Right lobe of liver (tissue), 6 donors: ENCODE measurements at regions not wholly inside any gene's neighbourhood (a gene's known extent, or its start where the extent isn't known, plus 50 kb on each side); places are given as distances from the start of the nearest gene placed in this dataset.

Experiments
- ATAC-seq, 4 donors: fragments of 200-7000 bp; cut with Tn5 transposase; one replicate each; pipeline ENCODE4 v1.9.1; 2020; ENCODE audit warnings: mild to moderate bottlenecking in 4 of 4, moderate library complexity in 4 of 4
- DNase-seq, 3 donors: peaks; one replicate each; pipeline ENCODE4 v3.0.0-alpha.2; 2020
- H3K27ac ChIP-seq, 3 donors: fragments of 200-600 bp; one replicate each; pipeline ENCODE4 v1.8.0; 2022
- H3K27me3 ChIP-seq, 2 donors: fragments of 200-600 bp; one replicate each; pipeline ENCODE4 v1.8.0; 2022
- H3K36me3 ChIP-seq, 4 donors: fragments of 200-600 bp; sonication (generic) in 1 of 4; one replicate each; pipeline versions ENCODE4 v1.5.1 to v1.8.0; 2017 to 2022; ENCODE audit warnings: control low read depth in 1 of 4
- H3K4me1 ChIP-seq, 4 donors: fragments of 200-600 bp; sonication (generic) in 1 of 4; one replicate each; pipeline versions ENCODE4 v1.5.1 to v1.8.0; 2017 to 2022; ENCODE audit warnings: control low read depth in 1 of 4
- H3K4me3 ChIP-seq, 3 donors: fragments of 200-600 bp; one replicate each; pipeline ENCODE4 v1.8.0; 2022
- H3K9me3 ChIP-seq, 4 donors: fragments of 200-600 bp; sonication (generic) in 1 of 4; one replicate each; pipeline versions ENCODE4 v1.5.1 to v1.8.0; 2017 to 2022; ENCODE audit warnings: control low read depth in 1 of 4
- POLR2A ChIP-seq: fragments of 450-650 bp; IDR thresholded peaks from one replicate; pipeline ENCODE4 v1.6.1; 2017; ENCODE audit warnings: antibody characterized with exemption, mild to moderate bottlenecking
- WGBS: methylation state at CpG from one replicate; pipeline ENCODE4 v1.1.6; 2018; ENCODE audit warnings: low coverage, low lambda C conversion rate; ENCODE audit not compliant: insufficient coverage; ENCODE audit errors: missing lambda C conversion rate; 5-methylcytosine and 5-hydroxymethylcytosine counted together
- intact Hi-C, 2 donors: fragments of 100-400 bp; cut with DNase I; formaldehyde crosslinking; loops; one replicate each; pipeline versions ENCODE4 v1.11.2 to v1.14.1; 2022
- TF ChIP-seq, protein P1 (sequence below), 4 donors: fragments of 200-600 bp in 3 of 4; fragments of 450-650 bp in 1 of 4; IDR thresholded peaks; one replicate each; pipeline versions ENCODE4 v1.5.1 to v1.8.0; 2016 to 2022; ENCODE audit warnings: antibody characterized with exemption in 4 of 4, mild to moderate bottlenecking in 2 of 4
- donor health status: DM: no; HTN: yes; CAD: no.
- donor health status: DM: no; HTN: no; CAD: no.
- donor health status: DM: no; HTN: no; CAD: no.
- donor health status: DM: no; HTN: yes; CAD: no.
- donor health status: DM: no; HTN: yes; CAD: no.

DNA sequence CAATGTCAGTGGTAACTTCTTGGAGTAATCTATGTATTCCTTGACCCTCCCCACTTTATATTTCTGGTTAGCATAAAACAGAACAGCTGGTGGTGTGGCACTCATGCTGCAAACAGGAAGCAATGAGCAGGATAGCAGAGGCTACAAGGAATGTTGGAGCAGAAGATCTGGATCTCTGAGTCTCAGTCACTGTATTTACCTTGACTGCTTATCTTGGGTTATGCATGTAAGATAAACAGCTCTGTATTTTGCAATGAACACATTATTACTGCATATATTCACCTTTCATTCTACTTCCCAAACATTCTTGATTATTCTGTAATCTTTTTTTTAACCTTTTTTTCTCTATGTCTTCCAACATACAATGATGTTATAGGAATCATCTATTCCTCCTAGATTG is 977.9 kb upstream of the CNTNAP5 start:
- intact Hi-C loops: no loop called here
- Histone ChIP-seq H3K36me3 (no peaks in the 10 kb centered on the region), H3K9me3 (no peaks in the 10 kb centered on the region), H3K4me1 (no peaks in the 10 kb centered on the region), H3K27me3 (no peaks in the 10 kb centered on the region), H3K4me3 (no peak overlapping the region), H3K27ac (no peak overlapping the region)
- ATAC-seq: no peak
- TF ChIP-seq, protein P1, sequence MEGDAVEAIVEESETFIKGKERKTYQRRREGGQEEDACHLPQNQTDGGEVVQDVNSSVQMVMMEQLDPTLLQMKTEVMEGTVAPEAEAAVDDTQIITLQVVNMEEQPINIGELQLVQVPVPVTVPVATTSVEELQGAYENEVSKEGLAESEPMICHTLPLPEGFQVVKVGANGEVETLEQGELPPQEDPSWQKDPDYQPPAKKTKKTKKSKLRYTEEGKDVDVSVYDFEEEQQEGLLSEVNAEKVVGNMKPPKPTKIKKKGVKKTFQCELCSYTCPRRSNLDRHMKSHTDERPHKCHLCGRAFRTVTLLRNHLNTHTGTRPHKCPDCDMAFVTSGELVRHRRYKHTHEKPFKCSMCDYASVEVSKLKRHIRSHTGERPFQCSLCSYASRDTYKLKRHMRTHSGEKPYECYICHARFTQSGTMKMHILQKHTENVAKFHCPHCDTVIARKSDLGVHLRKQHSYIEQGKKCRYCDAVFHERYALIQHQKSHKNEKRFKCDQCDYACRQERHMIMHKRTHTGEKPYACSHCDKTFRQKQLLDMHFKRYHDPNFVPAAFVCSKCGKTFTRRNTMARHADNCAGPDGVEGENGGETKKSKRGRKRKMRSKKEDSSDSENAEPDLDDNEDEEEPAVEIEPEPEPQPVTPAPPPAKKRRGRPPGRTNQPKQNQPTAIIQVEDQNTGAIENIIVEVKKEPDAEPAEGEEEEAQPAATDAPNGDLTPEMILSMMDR (IDR thresholded peaks at IDR 0.05): no peak
- no peak for TF ChIP-seq POLR2A
- DNase-seq: no peak

DNA sequence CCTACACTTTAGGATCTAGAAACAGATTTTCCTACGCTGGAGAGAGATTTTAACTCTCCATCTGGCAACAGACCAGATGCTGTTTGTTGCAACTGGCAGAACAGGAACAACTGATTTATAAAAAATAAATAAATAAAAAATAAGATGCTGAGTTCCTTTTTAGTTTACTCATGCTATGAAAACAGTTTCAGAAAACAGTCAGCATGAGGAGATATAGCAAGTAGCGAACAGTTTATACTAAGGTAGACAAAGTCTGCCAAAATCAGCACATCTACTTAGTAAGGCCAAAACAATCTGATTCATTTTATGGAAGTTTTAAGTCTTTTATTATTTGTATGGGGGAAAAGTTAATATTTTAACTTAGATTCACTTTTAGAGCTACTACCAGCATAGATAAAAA is 974.0 kb upstream of the CNTNAP5 start:
- Histone ChIP-seq H3K4me3 (no peak overlapping the region), H3K9me3 (peaks cover 0 to under 1% (median 0%) of the 10 kb centered on the region in 4 donors), H3K27ac (no peak overlapping the region), H3K4me1 (no peaks in the 10 kb centered on the region), H3K36me3 (no peaks in the 10 kb centered on the region), H3K27me3 (no peaks in the 10 kb centered on the region)
- 67% methylated on average over 2 of the region's 2 CpGs for WGBS
- DNase-seq (no peak), ATAC-seq (no peak)
- TF ChIP-seq POLR2A: no peak
- TF ChIP-seq, protein P1 (IDR thresholded peaks at IDR 0.05): no peak
- intact Hi-C loops: no loop called here

DNA sequence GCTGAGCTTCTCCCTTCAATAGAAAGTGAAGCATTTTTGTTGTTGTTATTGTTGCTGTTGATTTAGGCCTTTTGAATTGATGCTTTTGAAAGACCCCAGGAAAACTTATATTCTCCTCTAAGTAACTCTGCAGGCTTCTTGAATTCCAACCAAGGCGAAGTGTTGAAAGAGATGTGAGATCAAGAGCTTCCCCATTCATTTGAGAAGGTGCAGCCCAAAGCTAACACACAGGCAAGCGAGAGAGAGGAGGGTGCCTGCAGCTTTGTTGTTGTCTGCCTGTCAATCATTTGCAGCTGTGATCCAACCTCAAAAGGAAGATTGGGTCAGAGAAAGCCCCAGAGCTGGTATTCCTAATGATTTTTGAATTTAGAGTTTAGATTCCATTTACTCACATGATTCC is 963.6 kb upstream of the CNTNAP5 start:
- TF ChIP-seq, protein P1 (IDR thresholded peaks at IDR 0.05): no peak
- TF ChIP-seq POLR2A: no peak
- H3K4me1 ChIP-seq: no peaks in the 10 kb centered on the region
- ATAC-seq (no peak), DNase-seq (no peak)
- no peaks in the 10 kb centered on the region for H3K36me3 ChIP-seq
- 42% methylated on average over 2 of the region's 2 CpGs for WGBS
- H3K27ac ChIP-seq: no peak overlapping the region
- H3K27me3 ChIP-seq: no peaks in the 10 kb centered on the region
- H3K9me3 ChIP-seq: no peaks in the 10 kb centered on the region
- H3K4me3 ChIP-seq: no peak overlapping the region
- intact Hi-C loops: no loop called here

DNA sequence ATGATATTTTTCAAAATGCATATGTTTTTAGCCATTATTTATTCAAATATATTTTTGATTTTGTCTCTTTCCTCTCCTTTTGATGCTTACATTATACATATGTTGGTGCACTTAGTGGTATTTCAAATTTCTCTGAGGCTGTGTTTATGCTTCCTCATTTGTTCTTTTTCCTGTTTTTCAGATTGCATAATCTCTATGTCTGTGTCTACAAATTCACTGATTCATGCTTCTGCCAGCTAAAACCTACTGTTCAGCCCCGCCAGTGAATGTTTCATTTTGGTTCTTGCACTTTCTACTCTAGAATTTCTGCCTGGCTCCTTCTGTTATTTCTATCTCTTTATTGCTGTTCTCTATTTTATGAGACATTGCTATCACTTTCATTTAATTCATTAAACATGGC is 951.7 kb upstream of the CNTNAP5 start:
- TF ChIP-seq, protein P1 (IDR thresholded peaks at IDR 0.05): no peak
- no peak for TF ChIP-seq POLR2A
- DNase-seq (no peak), ATAC-seq (peak in 1 of 4 donors; percentile 46)
- no peak overlapping the region for H3K27ac ChIP-seq
- no peaks in the 10 kb centered on the region for H3K36me3 ChIP-seq
- H3K9me3 ChIP-seq: no peaks in the 10 kb centered on the region
- no peaks in the 10 kb centered on the region for H3K27me3 ChIP-seq
- intact Hi-C loops: no loop called here
- H3K4me1 ChIP-seq: no peaks in the 10 kb centered on the region
- 35% methylated on average over 1 of the region's 1 CpG for WGBS
- H3K4me3 ChIP-seq: no peak overlapping the region

DNA sequence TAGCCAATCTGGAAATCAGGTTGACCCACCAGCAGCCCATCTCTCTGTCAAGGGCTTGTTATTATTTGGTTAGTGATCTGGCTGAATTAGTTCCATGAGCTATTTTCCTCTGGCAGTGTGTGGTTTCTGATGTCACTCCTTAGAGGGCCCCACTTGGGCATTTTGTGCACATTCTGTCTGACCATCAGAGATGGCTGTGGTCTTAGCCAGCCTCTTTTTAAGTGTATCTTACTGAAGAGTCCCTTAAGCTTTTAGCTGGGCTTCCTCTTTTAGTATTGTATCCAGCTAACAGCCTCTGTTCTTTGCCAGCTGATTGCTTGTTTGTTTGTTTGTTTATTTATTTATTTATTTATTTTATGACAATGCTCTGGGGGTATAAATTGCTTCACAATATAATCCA is 951.1 kb upstream of the CNTNAP5 start:
- no peak for DNase-seq
- no peaks in the 10 kb centered on the region for H3K27me3 ChIP-seq
- no peak overlapping the region for H3K27ac ChIP-seq
- no peaks in the 10 kb centered on the region for H3K4me1 ChIP-seq
- TF ChIP-seq, protein P1 (IDR thresholded peaks at IDR 0.05): no peak
- TF ChIP-seq POLR2A: no peak
- no peaks in the 10 kb centered on the region for H3K36me3 ChIP-seq
- no peak overlapping the region for H3K4me3 ChIP-seq
- intact Hi-C loops: no loop called here
- no peaks in the 10 kb centered on the region for H3K9me3 ChIP-seq
- ATAC-seq: no peak
